Heart right ventricle (tissue), 16 donors: ENCODE measurements at regions not wholly inside any gene's neighbourhood (a gene's known extent, or its start where the extent isn't known, plus 50 kb on each side); places are given as distances from the start of the nearest gene placed in this dataset.

ENCODE experiments used
- ATAC-seq, 8 donors: fragments of 200-7000 bp; cut with Tn5 transposase; one replicate each; pipeline ENCODE4 v1.9.1; 2020; ENCODE audit warnings: mild to moderate bottlenecking in 8 of 8, moderate library complexity in 8 of 8, moderate number of reproducible peaks in 1 of 8
- DNase-seq, 2 donors: peaks; one replicate each; pipeline ENCODE4 v3.0.0-alpha.2; 2020
- H3K27ac ChIP-seq, 10 donors: fragments of 200-600 bp; sonication (generic) in 2 of 10; one replicate each; pipeline versions ENCODE4 v1.5.0 to v1.8.0; 2020 to 2022; ENCODE audit warnings: mild to moderate bottlenecking in 3 of 10
- H3K27me3 ChIP-seq, 7 donors: fragments of 200-600 bp; one replicate each; pipeline ENCODE4 v1.8.0; 2021 to 2022; ENCODE audit warnings: mild to moderate bottlenecking in 2 of 7
- H3K36me3 ChIP-seq, 9 donors: fragments of 200-600 bp; sonication (generic) in 1 of 9; one replicate each; pipeline versions ENCODE4 v1.5.0 to v1.8.0; 2020 to 2022; ENCODE audit warnings: mild to moderate bottlenecking in 2 of 9
- H3K4me1 ChIP-seq, 9 donors: fragments of 200-600 bp; sonication (generic) in 1 of 9; one replicate each; pipeline versions ENCODE4 v1.5.0 to v1.8.0; 2020 to 2022; ENCODE audit warnings: mild to moderate bottlenecking in 4 of 9
- H3K4me3 ChIP-seq, 10 donors: fragments of 200-600 bp; sonication (generic) in 2 of 10; one replicate each; pipeline versions ENCODE4 v1.5.0 to v1.8.0; 2020 to 2022; ENCODE audit warnings: mild to moderate bottlenecking in 7 of 10, moderate library complexity in 2 of 10
- H3K9me3 ChIP-seq, 11 donors: fragments of 200-600 bp in 10 of 11; sonication (generic) in 2 of 11; one replicate each; pipeline versions ENCODE4 v1.5.0 to v1.8.0; 2013 to 2022; ENCODE audit warnings: mild to moderate bottlenecking in 2 of 11, control low read depth in 1 of 11, moderate library complexity in 1 of 11
- WGBS, 2 donors: extraction: QIAGEN DNeasy Blood & Tissue Kit; methylation state at CpG; one replicate each; pipeline ENCODE4 v1.1.7; 2013; ENCODE audit warnings: inconsistent platforms in 1 of 2; 5-methylcytosine and 5-hydroxymethylcytosine counted together
- intact Hi-C, 10 donors: fragments of 100-400 bp; cut with DNase I; formaldehyde crosslinking; loops; one replicate each; pipeline versions ENCODE4 v1.11.1 to v1.14.2; 2022
- TF ChIP-seq, protein P1 (sequence below), 9 donors: fragments of 200-600 bp; sonication (generic) in 2 of 9; IDR thresholded peaks; one replicate each; pipeline versions ENCODE4 v1.5.0 to v1.8.0; 2021 to 2022; ENCODE audit warnings: antibody characterized with exemption in 9 of 9, mild to moderate bottlenecking in 5 of 9, moderate library complexity in 1 of 9
- donor health status: Arrhythmogenic right ventricular cardiomyopathy.
- donor health status: ischemic (EF 13 %, LVEDD 7.1; RV severe dilation, severe dysfunction).
- donor health status: healthy with polysubstance abuse.
- donor health status: DM: no; HTN: yes; CAD: no.
- donor health status: DM: no; HTN: no; CAD: no.
- donor health status: ischemic (EF 25% LVEDD 6.9; RV normal size, moderate dysfunction).
- donor health status: ischemic (EF 25% LVEDD 5.7; RV mildly dilated, moderate dysfunction).
- donor health status: healthy.
- donor health status: DM: yes; HTN: yes; CAD: no.
- donor health status: Ischemic cardiomyopathy.
- donor health status: ischemic (EF 35%, LVEDD 5.7; RV mildly dilated, moderate dysfunction).
- donor health status: nonischemic (EF 11% LVEDD 7.7; RV severe dilation, severe dysfunction).
- donor health status: DM: yes; HTN: yes; CAD: no.
- donor health status: PGD.
- donor health status: ischemic (EF 29% LVEDD 5.4; RV normal size, mild dysfunction).
- donor health status: nonischemic (EF 23%, LVEDD 6.1; RV moderate dilation, normal function).

DNA sequence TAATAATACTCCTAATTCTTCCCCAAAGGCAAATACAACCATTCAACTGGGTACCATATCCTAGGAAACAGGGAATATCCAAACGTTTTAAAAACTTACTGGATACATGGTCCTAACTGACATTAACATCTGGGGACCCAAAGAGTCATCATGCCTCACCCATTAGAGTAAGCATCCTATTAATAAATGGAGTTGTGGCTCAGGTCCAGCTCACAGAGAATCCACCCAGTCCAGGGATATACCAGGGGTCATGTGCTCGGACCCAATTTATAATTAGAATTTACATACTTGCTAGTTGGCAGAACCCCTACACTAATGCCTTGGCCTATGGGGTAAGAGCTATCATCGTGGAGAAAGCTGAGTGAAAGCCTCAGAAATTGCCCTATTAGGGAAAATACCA lies 670.0 kb downstream of the XPNPEP1 start:
- TF ChIP-seq, protein P1, sequence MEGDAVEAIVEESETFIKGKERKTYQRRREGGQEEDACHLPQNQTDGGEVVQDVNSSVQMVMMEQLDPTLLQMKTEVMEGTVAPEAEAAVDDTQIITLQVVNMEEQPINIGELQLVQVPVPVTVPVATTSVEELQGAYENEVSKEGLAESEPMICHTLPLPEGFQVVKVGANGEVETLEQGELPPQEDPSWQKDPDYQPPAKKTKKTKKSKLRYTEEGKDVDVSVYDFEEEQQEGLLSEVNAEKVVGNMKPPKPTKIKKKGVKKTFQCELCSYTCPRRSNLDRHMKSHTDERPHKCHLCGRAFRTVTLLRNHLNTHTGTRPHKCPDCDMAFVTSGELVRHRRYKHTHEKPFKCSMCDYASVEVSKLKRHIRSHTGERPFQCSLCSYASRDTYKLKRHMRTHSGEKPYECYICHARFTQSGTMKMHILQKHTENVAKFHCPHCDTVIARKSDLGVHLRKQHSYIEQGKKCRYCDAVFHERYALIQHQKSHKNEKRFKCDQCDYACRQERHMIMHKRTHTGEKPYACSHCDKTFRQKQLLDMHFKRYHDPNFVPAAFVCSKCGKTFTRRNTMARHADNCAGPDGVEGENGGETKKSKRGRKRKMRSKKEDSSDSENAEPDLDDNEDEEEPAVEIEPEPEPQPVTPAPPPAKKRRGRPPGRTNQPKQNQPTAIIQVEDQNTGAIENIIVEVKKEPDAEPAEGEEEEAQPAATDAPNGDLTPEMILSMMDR (IDR thresholded peaks at IDR 0.05): no peak
- no peaks in the 10 kb centered on the region for H3K36me3 ChIP-seq
- no peak overlapping the region for H3K4me3 ChIP-seq
- no peak overlapping the region for H3K27ac ChIP-seq
- peaks cover 0 to 7% (median 0%) of the 10 kb centered on the region in 11 donors for H3K9me3 ChIP-seq
- H3K4me1 ChIP-seq: no peaks in the 10 kb centered on the region
- 52 to 54% methylated on average over 3 of the region's 3 CpGs for WGBS, 2 donors
- ATAC-seq: peak in 2 of 8 donors; percentile 42 to 60
- DNase-seq: peak in 1 of 2 donors; percentile 7
- no peaks in the 10 kb centered on the region for H3K27me3 ChIP-seq
- intact Hi-C loops: no loop called here

DNA sequence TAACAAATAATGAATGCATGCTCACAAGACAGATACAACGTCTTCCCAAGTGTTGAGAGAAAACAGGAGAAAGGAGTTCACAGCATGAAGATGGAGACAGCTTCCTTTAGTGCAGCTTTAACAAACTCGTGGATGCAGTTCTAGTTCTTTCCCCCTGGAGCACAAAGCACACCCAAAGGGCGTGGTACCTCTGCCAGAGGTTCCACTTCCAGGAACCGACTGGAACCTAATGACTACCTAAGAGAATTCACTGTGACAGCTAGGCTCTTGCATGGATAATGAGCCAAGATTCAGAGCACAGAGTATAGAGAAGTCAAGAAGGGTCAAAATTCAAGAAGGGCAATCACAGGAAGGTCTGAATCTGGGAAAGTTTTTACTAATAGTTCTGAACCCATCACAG lies 673.2 kb downstream of the XPNPEP1 start:
- Histone ChIP-seq H3K4me3 (no peak overlapping the region), H3K9me3 (peaks cover 0 to 3% (median 0%) of the 10 kb centered on the region in 11 donors), H3K27me3 (no peaks in the 10 kb centered on the region), H3K4me1 (no peaks in the 10 kb centered on the region), H3K27ac (no peak overlapping the region), H3K36me3 (no peaks in the 10 kb centered on the region)
- no peak for DNase-seq
- TF ChIP-seq, protein P1 (IDR thresholded peaks at IDR 0.05): no peak
- no peak for ATAC-seq
- intact Hi-C loops: no loop called here
- 69 to 74% methylated on average over 4 of the region's 4 CpGs for WGBS, 2 donors

DNA sequence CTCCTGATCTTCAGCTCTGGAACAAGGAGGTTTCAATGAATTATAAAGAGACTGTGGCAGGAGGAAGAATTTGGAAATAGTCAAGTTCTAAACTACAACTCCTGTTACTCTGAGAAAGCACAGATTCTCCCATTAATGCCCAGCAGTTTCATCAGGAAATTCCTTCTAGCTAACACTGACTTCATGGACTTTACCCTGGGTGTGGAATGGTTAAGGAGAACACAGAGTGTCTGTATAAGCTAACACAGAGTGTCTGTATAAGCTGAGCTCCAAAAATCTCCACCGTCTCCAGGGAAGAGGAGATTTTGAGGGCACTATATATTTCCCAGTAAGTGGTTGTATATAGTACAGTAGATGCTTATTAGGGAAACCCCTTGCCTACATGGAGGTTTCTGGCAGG lies 675.5 kb downstream of the XPNPEP1 start:
- 86 to 92% methylated on average over 1 of the region's 1 CpG for WGBS, 2 donors
- H3K27me3 ChIP-seq: no peaks in the 10 kb centered on the region
- TF ChIP-seq, protein P1 (IDR thresholded peaks at IDR 0.05): no peak
- no peak overlapping the region for H3K27ac ChIP-seq
- no peak overlapping the region for H3K4me3 ChIP-seq
- ATAC-seq: no peak
- peaks cover 0 to 14% (median 0%) of the 10 kb centered on the region in 11 donors for H3K9me3 ChIP-seq
- no peaks in the 10 kb centered on the region for H3K36me3 ChIP-seq
- no peaks in the 10 kb centered on the region for H3K4me1 ChIP-seq
- DNase-seq: no peak
- intact Hi-C loops: no loop called here

DNA sequence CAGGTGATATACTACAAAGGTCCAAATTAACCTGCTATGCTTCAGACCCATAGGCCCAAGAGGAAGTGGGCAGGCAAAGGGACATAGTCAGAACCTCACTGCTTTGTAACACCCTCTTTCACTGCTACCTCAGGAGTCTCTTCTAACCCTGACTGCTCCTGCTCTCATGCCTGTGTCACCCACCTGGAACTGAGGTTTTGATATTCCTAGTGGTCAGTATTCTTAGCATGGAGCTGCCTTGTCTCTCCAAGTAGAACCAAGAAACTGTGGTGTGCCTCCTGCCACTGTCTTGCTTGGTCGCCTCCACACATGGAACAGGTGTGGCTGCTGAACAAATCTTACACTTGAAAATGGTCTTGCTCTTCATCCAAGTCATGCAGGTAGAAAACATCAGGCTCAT lies 677.5 kb downstream of the XPNPEP1 start:
- no peaks in the 10 kb centered on the region for H3K4me1 ChIP-seq
- WGBS, 2 donors: 86 to 91% methylated on average over 1 of the region's 1 CpG
- ATAC-seq (no peak), DNase-seq (no peak)
- TF ChIP-seq, protein P1 (IDR thresholded peaks at IDR 0.05): no peak
- intact Hi-C loops: no loop called here
- H3K27ac ChIP-seq: no peak overlapping the region
- no peak overlapping the region for H3K4me3 ChIP-seq
- H3K9me3 ChIP-seq: peaks cover 0 to 17% (median 0%) of the 10 kb centered on the region in 11 donors
- no peaks in the 10 kb centered on the region for H3K36me3 ChIP-seq
- no peaks in the 10 kb centered on the region for H3K27me3 ChIP-seq
